ENCODE measurements at regions not wholly inside any gene's neighbourhood (a gene's known extent, or its start where the extent isn't known, plus 50 kb on each side); places are given as distances from the start of the nearest gene placed in this dataset.
"Not testable (repeated sequence)": the region's sequence is repeated elsewhere in the genome, so short reads cannot be mapped to it uniquely, and the experiment has no call there.

DNA sequence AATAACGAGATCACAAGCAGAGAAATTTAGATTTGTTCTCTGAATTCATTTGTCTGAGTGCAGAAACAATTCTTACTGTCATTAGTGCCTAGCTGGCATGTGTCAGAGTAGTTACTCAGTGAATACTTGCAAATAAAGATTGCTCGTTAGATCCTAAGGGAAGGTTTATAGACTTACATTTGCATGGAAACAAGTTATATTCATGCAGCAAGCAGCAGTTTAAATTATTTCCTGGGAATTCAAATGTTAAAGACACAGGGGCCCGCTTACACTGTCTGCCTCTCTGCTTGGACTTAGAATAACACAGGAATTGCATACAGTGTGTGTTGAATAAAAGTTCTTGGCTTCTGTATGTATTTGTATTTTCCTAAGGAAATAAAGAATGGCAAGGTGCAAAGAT lies 680.6 kb upstream of the NECTIN3 start:
- peak in 1 of 2 donors; percentile 46 for DNase-seq (ENCODE audit: low read depth in 2 of 2)

- peak in 1 of 2 donors; percentile 60 for DNase-seq (ENCODE audit: low read depth in 2 of 2)
Observed at GRCh38 chr3:110391640-110392395, 679.8 kb upstream of the NECTIN3 start.

DNA sequence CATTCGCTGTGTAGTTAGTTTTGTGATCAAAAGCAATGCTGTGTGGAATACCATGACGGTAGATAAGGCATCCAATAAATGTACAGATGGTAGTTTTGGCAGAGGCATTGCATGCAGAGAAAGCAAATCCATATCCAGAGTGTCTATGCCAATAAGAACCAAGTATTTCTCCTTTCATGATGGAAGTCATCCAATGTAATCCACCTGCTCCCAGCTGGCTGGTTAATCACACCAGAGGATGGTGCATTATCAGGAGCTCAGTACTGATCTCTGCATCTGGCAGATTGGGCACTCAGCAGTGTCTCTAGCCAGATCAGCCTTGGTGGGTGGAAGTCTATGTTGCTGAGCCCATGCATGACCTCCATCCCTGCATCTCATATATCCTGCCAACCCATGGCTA lies 677.7 kb upstream of the NECTIN3 start:
- no peak for DNase-seq (ENCODE audit: low read depth in 2 of 2)

DNA sequence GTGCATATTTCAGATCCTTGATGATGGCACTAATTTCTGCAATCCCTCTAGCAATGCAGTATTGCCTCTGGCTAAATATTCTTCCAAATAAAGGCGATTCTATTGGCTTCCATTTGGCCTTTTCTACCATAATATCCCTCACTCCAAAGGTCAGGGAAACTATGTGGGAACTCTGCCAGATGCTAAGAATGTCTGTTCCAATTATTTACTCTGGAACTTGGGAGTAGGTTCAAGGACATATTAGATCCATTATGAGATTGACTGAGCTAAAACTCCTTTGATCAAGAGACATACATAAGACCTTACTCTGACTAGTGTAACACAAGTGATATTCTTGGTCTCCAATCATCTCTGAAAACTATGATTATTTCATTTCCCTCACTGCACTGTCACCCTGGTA lies 674.5 kb upstream of the NECTIN3 start:
- peak in 1 of 2 donors; percentile 10 for DNase-seq (ENCODE audit: low read depth in 2 of 2)

GRCh38 chr3:110400315-110400714 lies 671.3 kb upstream of the NECTIN3 start:
- no peak for DNase-seq (ENCODE audit: low read depth in 2 of 2)

DNA sequence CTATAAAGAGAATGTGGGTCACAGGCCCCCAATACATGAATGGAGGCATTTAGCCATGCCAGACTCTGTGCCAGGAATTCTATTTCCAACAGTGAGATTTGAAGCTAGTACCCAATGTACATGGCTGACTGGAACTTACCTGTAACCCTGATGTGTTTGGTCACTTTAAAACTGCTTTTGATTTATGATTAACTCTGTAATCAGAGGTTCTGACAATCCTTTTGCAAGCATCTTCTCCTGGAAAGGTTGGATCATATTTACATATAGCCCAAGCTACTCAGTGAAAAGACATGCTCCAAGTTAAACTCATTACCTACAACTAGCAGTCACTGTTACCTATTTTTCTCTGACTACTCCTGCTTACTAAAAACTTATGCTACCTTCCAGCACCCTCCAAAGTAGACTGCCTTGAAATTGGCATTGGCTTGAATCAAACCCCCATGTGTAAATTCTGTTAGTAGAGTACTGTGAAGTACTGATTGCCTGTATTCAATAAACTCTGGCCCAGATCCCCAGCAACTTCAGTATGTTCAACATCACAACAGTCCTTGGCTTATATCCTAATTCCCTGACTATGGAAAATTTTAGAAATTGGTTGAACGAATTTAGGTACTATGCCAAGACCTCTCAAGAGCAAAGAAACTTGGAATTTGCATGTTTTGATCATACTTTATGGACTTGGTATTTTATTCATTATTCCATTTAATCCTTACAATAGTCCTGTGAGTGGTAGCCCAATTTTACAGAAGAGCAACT lies 665.6 kb upstream of the NECTIN3 start:
- DNase-seq (ENCODE audit: low read depth in 2 of 2), result no peak

- no peak for DNase-seq (ENCODE audit: low read depth in 2 of 2)
Observed at GRCh38 chr3:110413266-110413665, 658.4 kb upstream of the NECTIN3 start.

DNA sequence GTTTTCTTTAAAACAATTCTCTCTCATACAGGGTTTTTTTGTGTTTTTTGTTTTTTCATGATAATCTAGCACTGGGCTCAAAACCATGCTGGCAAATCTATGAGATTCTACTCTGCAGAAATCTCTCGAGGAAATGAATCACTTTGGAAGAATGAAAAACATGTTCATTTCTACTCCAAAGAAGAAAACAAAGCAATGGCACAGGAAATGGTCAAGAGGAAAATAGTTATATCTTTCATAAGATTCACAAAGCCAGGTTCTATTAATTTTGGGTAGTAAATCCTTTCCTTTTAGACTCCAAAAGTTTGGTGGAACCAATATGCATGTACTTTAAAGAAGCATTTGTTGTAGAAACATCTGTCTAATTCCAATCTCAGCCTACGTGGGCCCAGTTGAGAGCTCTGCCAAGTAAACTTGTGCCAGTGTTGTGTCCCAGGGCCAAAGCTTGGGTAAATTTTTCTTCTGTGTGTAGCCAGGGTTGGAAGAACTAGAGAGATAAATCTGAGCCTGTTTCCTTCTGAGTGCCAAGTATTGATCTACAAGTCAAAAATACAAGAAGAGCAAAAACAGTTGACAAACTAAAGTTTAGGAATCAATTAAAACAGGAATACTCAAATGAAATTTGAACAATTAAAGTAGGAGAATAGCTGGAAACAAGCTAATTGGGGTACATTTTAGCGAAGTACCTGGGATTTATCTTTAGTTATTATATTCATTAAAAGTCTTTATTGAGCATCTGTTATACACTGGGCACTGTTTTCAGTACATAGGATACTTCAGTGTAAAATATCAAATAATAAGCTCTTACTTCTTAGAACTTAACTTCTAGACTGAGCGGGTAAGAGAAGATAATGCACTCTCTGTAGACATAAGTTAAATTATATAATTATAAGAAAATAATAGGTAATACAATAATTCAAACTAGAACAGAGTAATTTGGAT lies 657.5 kb upstream of the NECTIN3 start:
- peak; percentile 90 to 92 for DNase-seq (ENCODE audit: low read depth in 2 of 2)

GRCh38 chr3:110414855-110415254 lies 656.8 kb upstream of the NECTIN3 start:
- DNase-seq (ENCODE audit: low read depth in 2 of 2), result peak in 1 of 2 donors; percentile 81

DNA sequence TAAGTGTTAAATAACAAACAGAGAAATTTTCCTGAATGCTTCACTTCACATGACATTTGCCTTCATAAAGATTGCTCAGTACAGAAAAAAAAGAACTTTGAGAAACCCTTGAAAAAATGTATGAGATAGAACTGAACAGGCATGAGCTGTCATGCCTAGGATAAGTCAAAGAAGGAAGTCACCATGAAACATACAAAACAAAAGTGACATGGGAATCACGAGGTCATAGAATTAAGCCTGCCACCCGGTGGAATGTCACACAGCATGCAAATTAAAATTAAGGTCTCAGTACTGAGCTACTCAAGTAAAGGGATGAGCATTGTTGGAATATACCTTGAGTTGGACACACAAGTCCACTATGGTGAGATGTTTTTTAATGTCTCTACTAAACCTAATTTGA lies 652.5 kb upstream of the NECTIN3 start:
- peak in 1 of 2 donors; percentile 14 for DNase-seq (ENCODE audit: low read depth in 2 of 2)

GRCh38 chr3:110419601-110420000 lies 652.0 kb upstream of the NECTIN3 start:
- DNase-seq (ENCODE audit: low read depth in 2 of 2), result no peak

DNA sequence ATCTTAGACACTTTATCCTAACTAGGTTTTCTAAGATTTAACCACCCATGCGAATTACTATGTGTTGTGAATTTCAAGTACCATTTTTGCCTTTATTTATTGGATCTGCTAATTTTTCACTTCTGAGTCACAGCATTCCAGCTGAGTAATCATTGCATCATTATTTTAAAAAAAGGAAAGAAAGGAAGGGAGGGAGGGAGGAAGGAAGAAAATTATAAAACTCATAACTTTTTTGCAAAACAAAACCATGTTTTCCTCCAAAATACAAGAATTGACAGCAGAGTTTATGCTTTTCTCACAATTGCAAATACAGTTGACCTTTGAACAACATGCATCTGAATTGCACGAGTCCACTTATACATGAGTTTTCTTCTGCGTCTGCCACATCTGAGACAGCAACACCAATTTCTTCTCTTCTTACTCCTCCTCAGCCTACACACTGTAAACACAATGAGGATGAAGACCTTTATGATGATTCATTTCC lies 651.4 kb upstream of the NECTIN3 start:
- peak; percentile 53 to 85 for DNase-seq (ENCODE audit: low read depth in 2 of 2)

DNA sequence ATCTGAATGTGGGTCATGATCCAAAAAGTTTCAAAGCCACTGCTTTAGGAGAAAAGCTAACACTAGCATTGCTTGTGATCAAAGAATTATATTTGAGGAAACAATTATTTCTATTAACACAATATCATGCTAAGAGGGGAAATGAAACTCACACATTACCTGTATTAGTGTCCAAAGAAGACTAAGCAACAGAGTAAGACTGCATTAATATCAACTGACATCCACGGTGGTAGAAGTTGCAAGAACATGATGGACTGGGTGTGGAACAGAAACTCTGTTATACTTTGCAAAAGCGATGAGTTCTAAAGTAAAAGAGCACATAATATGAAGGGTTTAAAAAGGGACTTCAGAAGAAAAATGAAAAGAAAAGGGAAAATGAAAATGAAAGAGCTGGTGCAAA lies 648.3 kb upstream of the NECTIN3 start:
- DNase-seq (ENCODE audit: low read depth in 2 of 2), result no peak

- no peak for DNase-seq (ENCODE audit: low read depth in 2 of 2)
Observed at GRCh38 chr3:110430146-110430545, 641.5 kb upstream of the NECTIN3 start.

DNA sequence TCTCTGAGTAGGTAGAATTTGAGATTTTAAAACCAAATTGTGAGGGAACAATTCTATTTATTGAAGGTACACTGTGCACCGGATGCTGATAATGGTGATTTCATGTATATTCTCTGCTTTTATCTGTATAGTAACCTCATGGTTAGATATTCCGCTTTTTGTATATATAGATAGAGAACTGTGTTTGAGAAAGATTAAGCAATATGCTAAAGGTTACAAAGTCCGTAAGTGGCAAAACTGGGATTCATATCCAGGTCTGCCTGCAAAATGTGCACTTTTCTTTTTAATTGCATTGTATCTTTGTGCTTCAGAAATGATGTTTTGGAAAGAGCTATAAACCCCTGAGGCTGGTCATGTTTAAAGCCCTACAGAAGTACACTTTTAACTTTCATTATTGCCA lies 635.4 kb upstream of the NECTIN3 start:
- DNase-seq (ENCODE audit: low read depth in 2 of 2), result no peak

DNA sequence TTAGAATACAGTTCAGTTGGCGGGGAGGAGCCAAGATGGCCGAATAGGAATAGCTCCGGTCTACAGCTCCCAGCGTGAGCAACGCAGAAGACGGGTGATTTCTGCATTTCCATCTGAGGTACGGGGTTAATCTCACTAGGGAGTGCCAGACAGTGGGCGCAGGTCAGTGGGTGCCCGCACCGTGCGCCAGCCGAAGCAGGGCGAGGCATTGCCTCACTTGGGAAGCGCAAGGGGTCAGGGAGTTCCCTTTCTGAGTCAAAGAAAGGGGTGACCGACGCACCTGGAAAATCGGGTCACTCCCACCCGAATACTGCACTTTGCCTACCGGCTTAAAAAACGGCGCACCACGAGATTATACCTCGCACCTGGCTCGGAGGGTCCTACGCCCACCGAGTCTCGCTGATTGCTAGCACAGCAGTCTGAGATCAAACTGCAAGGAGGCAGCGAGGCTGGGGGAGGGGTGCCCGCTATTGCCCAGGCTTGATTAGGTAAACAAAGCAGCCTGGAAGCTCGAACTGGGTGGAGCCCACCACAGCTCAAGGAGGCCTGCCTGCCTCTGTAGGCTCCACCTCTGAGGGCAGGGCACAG lies 631.5 kb upstream of the NECTIN3 start:
- DNase-seq (ENCODE audit: low read depth in 2 of 2), result not testable (repeated sequence)

- DNase-seq (ENCODE audit: low read depth in 2 of 2), result peak in 1 of 2 donors; percentile 42
Observed at GRCh38 chr3:110454066-110454465, 617.5 kb upstream of the NECTIN3 start.

DNA sequence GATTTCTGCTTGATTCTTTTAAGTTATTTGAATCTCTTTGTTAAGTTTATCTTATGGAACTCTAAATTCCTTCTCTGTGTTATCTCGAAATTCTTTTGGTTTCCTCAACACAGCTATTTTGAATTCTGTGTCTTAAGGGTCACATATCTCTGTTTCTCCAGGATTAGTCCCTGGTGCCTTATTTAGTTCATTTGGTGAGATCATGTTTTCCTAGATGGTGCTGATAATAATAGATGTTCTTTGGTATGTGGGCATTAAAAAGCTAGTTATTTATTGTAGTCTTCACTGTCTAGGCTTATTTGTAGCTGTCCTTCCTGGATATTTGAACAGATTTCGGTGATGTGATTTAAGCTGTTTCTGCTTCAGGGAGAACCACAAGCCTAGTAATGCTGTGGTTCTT lies 615.6 kb upstream of the NECTIN3 start:
- DNase-seq (ENCODE audit: low read depth in 2 of 2), result peak in 1 of 2 donors; percentile 17

GRCh38 chr3:110456438-110457138 lies 615.0 kb upstream of the NECTIN3 start:
- DNase-seq (ENCODE audit: low read depth in 2 of 2), result no peak

- DNase-seq (ENCODE audit: low read depth in 2 of 2), result no peak
Observed at GRCh38 chr3:110457508-110457907, 614.1 kb upstream of the NECTIN3 start.

DNA sequence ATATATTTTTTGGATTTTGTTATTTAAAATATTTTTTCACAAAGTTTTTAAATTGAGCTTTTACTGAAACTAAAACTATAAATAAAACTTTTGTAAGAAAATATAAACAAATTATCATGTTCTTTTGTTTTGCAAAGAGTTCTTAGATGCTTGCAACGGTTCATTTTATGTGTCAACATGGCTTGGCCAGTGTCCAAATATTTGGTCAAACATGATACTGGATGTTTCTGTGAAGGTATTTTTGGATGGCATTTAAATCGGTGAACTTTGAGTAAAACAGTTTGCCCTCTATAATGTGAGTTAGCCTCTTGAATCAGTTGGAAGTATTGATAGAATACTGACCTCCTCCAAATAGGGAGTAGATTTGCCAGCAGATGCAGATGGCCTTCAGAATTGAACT lies 612.6 kb upstream of the NECTIN3 start:
- DNase-seq (ENCODE audit: low read depth in 2 of 2), result no peak
